ENCODE measurements at regions not wholly inside any gene's neighbourhood (a gene's known extent, or its start where the extent isn't known, plus 50 kb on each side); places are given as distances from the start of the nearest gene placed in this dataset.

- Mint-ChIP-seq H3K4me1 (ENCODE audit: low read depth) (no peaks in the 10 kb centered on the region), H3K36me3 (ENCODE audit: low read depth) (no peaks in the 10 kb centered on the region), H3K27me3 (ENCODE audit: low read depth) (peaks cover 10% of the 10 kb centered on the region), H3K27ac (ENCODE audit: unreplicated experiment) (no peak overlapping the region), H3K9me3 (ENCODE audit: low read depth) (no peaks in the 10 kb centered on the region), H3K4me3 (ENCODE audit: unreplicated experiment) (no peak overlapping the region)
- TF ChIP-seq CTCF (IDR thresholded peaks at IDR 0.05), result no peak
- DNase-seq (ENCODE audit: low spot score), result no peak
Measured at GRCh38 chr4:84166486-84166885, 332.6 kb downstream of the NKX6-1 start.

GRCh38 chr4:84164201-84164600, 334.9 kb downstream of the NKX6-1 start:
- no peak for TF ChIP-seq CTCF (IDR thresholded peaks at IDR 0.05)
- Mint-ChIP-seq H3K9me3 (ENCODE audit: low read depth) (no peaks in the 10 kb centered on the region), H3K4me1 (ENCODE audit: low read depth) (no peaks in the 10 kb centered on the region)

GRCh38 chr4:84159762-84160161, 339.3 kb downstream of the NKX6-1 start:
- no peaks in the 10 kb centered on the region for H3K4me1 Mint-ChIP-seq (ENCODE audit: low read depth)
- no peaks in the 10 kb centered on the region for H3K36me3 Mint-ChIP-seq (ENCODE audit: low read depth)
- H3K27me3 Mint-ChIP-seq (ENCODE audit: low read depth), result peaks cover 19% of the 10 kb centered on the region
- DNase-seq (ENCODE audit: low spot score), result no peak
- H3K27ac Mint-ChIP-seq (ENCODE audit: unreplicated experiment), result no peak overlapping the region
- no peaks in the 10 kb centered on the region for H3K9me3 Mint-ChIP-seq (ENCODE audit: low read depth)
- no peak overlapping the region for H3K4me3 Mint-ChIP-seq (ENCODE audit: unreplicated experiment)
- TF ChIP-seq CTCF (IDR thresholded peaks at IDR 0.05), result peak; percentile 20

More at GRCh38 chr4:84164201-84164600, 334.9 kb downstream of the NKX6-1 start:
- Mint-ChIP-seq H3K27me3 (ENCODE audit: low read depth) (peaks cover 12% of the 10 kb centered on the region), H3K27ac (ENCODE audit: unreplicated experiment) (no peak overlapping the region), H3K36me3 (ENCODE audit: low read depth) (no peaks in the 10 kb centered on the region), H3K4me3 (ENCODE audit: unreplicated experiment) (no peak overlapping the region)
- no peak for DNase-seq (ENCODE audit: low spot score)

GRCh38 chr4:84158670-84159069, 340.4 kb downstream of the NKX6-1 start:
- Mint-ChIP-seq H3K27ac (ENCODE audit: unreplicated experiment) (no peak overlapping the region), H3K27me3 (ENCODE audit: low read depth) (peaks cover 19% of the 10 kb centered on the region), H3K9me3 (ENCODE audit: low read depth) (no peaks in the 10 kb centered on the region), H3K4me3 (ENCODE audit: unreplicated experiment) (no peak overlapping the region), H3K4me1 (ENCODE audit: low read depth) (no peaks in the 10 kb centered on the region), H3K36me3 (ENCODE audit: low read depth) (no peaks in the 10 kb centered on the region)
- no peak for TF ChIP-seq CTCF (IDR thresholded peaks at IDR 0.05)
- no peak for DNase-seq (ENCODE audit: low spot score)

- no peak for DNase-seq (ENCODE audit: low spot score)
- H3K9me3 Mint-ChIP-seq (ENCODE audit: low read depth), result no peaks in the 10 kb centered on the region
Measured at GRCh38 chr4:84151574-84151973, 347.5 kb downstream of the NKX6-1 start.

More at GRCh38 chr4:84151574-84151973, 347.5 kb downstream of the NKX6-1 start:
- Mint-ChIP-seq H3K27ac (ENCODE audit: unreplicated experiment) (no peak overlapping the region), H3K4me1 (ENCODE audit: low read depth) (no peaks in the 10 kb centered on the region), H3K36me3 (ENCODE audit: low read depth) (no peaks in the 10 kb centered on the region), H3K4me3 (ENCODE audit: unreplicated experiment) (no peak overlapping the region), H3K27me3 (ENCODE audit: low read depth) (peaks cover 9% of the 10 kb centered on the region)
- TF ChIP-seq CTCF (IDR thresholded peaks at IDR 0.05), result no peak

Measured in chondrocyte (in vitro differentiated cells).